HG02943 (cell line): ENCODE measurements at regions not wholly inside any gene's neighbourhood (a gene's known extent, or its start where the extent isn't known, plus 50 kb on each side); places are given as distances from the start of the nearest gene placed in this dataset.
A peak's percentile ranks its signal among the peaks of the same experiment; 100 is the strongest.

Source experiments
- ATAC-seq: cut with Tn5 transposase; IDR thresholded peaks from one replicate; pipeline ENCODE4 v1.9.1; 2021; ENCODE audit warnings: mild to moderate bottlenecking, low read depth, moderate library complexity; ENCODE audit not compliant: unreplicated experiment

DNA sequence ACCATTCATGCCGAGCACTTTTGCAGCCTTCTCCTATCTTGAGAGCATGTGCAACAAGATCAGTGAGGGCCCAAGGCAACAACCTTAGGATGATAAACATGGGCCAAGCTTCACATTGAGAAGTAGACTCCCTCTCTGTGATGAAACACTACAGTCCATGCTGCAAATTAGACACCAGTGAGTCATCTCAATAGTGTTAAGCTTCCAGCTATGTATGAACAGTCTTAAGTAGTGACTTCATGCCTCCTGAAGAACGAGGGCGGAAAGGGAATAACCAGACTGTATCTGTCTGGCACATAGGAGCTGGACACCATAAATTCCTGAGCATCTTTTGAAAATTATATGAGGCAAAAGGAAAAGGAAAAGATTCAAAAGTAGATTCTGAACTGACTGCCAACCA, 309.9 kb upstream of the SLITRK1 start:
- ATAC-seq: no peak

DNA sequence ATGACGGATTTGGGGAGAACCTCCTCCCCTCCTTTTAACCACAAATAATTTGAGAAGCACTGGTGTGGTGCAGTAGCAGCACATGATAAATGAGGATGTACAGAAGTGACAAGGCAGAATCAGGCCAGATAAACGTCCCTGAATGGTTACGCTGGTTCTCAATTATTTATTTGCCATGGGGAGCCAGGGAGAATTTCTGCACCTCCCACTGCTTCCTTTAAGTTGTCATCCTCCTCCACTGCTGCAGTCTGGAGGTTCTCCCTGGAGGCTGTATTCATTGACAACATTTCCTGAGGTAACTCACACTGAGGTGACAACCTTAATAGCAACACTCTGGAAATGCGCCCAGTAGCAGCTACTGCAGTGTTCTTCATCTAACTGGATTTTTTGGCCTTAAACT, 308.9 kb upstream of the SLITRK1 start:
- ATAC-seq: no peak

DNA sequence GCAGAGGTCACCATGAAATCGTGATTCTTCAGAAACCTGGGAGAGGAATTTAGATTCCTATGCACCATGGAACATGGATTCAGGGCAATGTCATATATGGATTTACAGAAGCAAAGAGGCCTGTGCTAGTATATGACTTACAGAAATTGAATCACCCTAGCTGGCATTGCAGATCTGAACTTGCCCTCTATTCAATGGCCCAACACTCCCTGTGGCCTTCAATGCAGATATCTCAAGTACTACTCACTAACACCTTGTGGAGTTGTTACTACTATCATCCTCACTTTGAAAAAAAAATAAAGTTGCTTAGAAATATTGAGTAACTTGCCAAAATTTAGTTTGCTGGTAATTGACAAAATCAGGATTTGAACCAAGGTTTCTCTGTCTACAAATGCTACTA, 305.4 kb upstream of the SLITRK1 start:
- ATAC-seq: no peak

- ATAC-seq: no peak
Observed at GRCh38 chr13:84139561-84140158, 257.4 kb upstream of the SLITRK1 start.

GRCh38 chr13:84137292-84137691, 255.0 kb upstream of the SLITRK1 start:
- peak; percentile 99 for ATAC-seq

GRCh38 chr13:84136582-84136981, 254.3 kb upstream of the SLITRK1 start:
- no peak for ATAC-seq

GRCh38 chr13:84132491-84132890, 250.2 kb upstream of the SLITRK1 start:
- no peak for ATAC-seq

GRCh38 chr13:84131249-84131648, 249.0 kb upstream of the SLITRK1 start:
- ATAC-seq: no peak

DNA sequence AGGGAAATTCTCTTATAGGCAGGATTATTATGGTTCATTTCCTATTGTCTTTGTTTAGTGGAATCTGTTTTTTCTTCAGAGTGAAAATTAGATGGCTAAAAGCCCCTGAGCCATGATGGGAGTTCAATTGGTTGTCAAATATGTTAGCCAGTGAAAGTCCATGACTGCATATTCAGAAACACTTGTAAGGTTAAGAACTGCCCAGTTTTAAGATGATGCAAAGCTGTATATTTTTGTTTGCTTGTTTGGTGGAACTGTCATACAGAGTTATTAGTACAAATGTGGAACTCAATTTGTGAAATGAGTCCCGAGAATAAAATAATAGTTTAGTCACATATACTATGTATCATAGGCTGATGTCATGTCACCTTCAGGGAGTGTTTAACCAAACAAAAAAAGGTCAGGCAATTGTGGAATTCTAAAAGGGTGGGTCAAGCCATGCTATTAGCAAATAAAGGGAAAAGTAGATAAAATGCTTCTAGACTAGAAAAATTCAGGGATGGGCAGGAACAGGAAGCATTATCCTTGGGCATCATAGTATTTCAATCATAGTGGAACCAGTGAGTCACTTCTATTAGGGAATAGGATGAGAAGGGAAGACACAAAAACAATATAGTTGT, 248.3 kb upstream of the SLITRK1 start:
- ATAC-seq: no peak

- ATAC-seq: no peak
Observed at GRCh38 chr13:84129966-84130365, 247.7 kb upstream of the SLITRK1 start.

DNA sequence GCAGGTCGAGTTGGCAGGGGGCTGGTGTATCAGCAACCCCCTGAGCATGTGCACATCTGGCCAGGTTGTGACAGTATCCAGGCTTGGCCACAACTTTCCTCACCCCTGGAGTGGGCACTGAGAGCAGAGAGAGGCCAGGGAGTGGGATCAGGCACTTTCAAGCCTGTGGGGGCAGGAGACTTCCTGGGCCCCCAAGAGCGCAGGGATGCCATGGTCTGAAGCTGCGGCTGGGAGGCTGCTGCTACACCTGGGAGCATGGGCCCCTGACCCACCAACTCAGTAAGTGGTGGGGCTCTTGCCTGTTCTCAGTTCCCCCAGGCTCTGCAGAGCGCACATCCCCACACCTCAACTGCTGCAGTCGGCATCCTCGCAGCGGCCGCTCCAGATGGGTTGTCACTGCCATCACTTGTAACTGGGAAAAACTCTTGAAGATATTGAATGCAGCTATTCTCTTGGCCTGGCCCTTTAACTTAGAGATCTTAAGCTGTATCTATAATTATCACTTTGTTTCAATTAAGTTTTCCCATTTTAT, 245.4 kb upstream of the SLITRK1 start:
- ATAC-seq: no peak

GRCh38 chr13:84126671-84127171, 244.4 kb upstream of the SLITRK1 start:
- no peak for ATAC-seq

- no peak for ATAC-seq
Observed at GRCh38 chr13:84121456-84121855, 239.2 kb upstream of the SLITRK1 start.

GRCh38 chr13:84118839-84119409, 236.7 kb upstream of the SLITRK1 start:
- ATAC-seq: no peak

GRCh38 chr13:84098273-84098672, 216.0 kb upstream of the SLITRK1 start:
- ATAC-seq: no peak

DNA sequence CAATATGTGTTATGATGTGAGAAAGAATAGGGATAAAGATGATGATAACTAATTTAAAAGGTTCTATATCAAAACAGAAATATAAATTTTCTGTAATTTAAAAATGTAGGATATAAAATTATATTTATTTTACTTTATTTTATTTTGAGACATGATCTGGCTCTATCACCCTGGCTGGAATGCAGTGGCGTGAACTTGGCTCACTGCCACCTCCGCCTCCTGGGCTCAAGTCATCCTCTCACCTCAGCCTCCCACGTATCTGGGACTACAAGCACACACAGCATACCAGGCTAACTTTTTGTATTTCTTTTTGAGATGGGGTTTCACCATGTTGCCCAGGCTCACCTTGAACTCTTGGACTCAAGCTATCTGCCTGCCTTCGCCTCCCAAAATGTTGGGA, 214.9 kb upstream of the SLITRK1 start:
- ATAC-seq: no peak

DNA sequence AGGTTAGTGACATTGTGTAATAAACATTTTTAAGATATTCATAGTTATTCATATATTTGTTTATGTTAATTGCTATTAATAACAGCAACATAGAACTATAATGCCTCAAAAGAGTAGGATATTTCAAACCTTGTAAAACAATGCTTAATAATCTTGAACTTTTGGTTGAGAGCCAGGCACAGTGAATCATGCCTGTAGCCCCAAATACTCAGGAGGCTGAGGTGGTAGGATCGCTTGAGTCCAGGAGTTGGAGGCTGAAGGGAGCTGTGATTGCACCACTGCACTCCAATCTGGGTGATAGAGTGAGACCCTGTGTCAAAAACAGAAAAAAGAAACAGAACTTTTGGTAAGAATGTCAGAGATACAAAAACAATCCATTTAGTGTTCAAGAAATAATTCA, 213.9 kb upstream of the SLITRK1 start:
- ATAC-seq: no peak

DNA sequence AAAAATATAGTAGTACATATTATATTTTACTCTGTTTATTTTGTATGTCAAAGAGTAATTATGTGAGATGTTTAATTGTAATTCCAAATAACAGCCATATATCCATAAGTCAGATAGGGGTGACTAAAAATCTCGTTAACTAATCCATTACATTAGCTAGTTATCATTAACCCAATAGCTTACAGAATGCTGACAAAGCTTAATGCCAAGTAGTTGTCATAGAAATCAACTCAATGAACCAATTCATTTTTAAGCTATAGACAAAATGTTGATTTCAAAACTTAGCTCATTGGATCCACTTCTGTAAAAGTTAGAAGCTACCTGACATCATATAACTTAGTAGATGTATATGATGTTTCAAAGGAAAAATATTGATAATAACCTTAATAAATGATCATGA, 206.7 kb upstream of the SLITRK1 start:
- no peak for ATAC-seq

DNA sequence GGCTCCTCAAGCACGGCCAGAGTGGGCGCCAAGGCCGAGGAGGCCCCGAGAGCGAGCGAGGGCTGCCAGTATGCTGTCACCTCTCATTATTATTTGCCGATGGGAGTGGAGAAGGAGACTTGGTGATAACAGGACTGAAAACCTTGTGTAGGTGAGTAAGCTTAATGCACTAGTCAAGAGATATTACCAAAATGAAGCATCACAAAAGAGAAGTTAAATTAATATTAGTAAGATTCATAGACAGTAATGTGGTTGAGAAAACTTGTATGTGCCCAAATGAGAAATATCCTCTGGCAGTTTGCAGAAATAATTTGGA, 204.5 kb upstream of the SLITRK1 start:
- peak; percentile 39 for ATAC-seq

- ATAC-seq: peak; percentile 64
Observed at GRCh38 chr13:84086098-84086846, 204.0 kb upstream of the SLITRK1 start.

DNA sequence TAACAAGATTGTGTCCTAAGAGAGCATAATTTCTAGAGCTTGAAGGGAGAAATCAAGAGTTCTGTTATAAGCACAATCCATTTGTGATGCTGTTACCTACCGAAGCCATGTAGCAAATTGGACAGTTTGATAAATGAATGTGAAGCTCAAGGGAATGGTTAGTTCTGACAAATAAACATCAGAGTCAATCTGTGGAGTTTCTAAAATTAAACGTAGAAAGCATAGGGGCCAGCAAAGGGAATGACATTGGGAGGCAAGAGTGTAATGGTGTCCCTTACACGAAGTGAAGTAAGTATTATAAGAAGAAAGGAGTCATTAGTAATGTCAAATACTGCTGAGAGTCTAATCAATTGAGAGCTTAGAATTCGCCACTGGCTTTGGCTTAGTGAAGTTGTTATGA, 200.2 kb upstream of the SLITRK1 start:
- no peak for ATAC-seq
